ENCODE measurements at regions not wholly inside any gene's neighbourhood (a gene's known extent, or its start where the extent isn't known, plus 50 kb on each side); places are given as distances from the start of the nearest gene placed in this dataset.
A peak's percentile ranks its signal among the peaks of the same experiment; 100 is the strongest.

DNA sequence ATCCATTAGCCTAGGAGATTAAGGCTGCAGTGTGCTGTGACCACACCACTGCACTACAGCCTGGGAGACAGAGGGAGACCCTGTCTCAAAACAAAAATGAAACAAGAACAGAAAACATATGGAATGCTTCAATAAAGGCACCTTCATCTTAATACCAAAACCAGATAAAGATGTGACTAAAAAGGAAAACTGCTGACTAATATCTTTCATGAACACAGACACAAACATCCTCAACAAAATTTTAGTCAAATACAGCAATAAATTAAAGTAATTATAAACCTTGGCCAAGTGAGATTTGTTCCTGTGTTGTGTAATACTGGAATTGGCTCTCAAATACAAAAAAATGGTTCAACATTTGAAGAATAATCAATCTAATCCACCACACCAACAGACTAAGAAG is 103.5 kb downstream of the PRR20E start:
- Histone ChIP-seq H3K79me2 (ENCODE audit: low read length) (no peaks in the 10 kb centered on the region), H3K36me3 (replicated peaks; ENCODE audit: low read depth, low read length) (peaks cover 3% of the 10 kb centered on the region), H3K27me3 (ENCODE audit: low read depth, low read length) (no peaks in the 10 kb centered on the region), H3K4me3 (ENCODE audit: low read length) (no peak overlapping the region), H3K4me1 (ENCODE audit: low read length) (peaks cover 18% of the 10 kb centered on the region), H4K20me1 (ENCODE audit: insufficient read depth, low read length) (no peaks in the 10 kb centered on the region), H3K9ac (ENCODE audit: low read length) (no peak overlapping the region), H3K4me2 (ENCODE audit: low read length) (peak overlapping the region; percentile 6; the same call in 1 of the 2 replicates), H3K9me3 (ENCODE audit: insufficient read depth, low read length) (no peaks in the 10 kb centered on the region), H2AFZ (ENCODE audit: low read depth, low read length) (no peak overlapping the region), H3K27ac (ENCODE audit: low read length) (no peak overlapping the region)
- TF ChIP-seq, protein P1, sequence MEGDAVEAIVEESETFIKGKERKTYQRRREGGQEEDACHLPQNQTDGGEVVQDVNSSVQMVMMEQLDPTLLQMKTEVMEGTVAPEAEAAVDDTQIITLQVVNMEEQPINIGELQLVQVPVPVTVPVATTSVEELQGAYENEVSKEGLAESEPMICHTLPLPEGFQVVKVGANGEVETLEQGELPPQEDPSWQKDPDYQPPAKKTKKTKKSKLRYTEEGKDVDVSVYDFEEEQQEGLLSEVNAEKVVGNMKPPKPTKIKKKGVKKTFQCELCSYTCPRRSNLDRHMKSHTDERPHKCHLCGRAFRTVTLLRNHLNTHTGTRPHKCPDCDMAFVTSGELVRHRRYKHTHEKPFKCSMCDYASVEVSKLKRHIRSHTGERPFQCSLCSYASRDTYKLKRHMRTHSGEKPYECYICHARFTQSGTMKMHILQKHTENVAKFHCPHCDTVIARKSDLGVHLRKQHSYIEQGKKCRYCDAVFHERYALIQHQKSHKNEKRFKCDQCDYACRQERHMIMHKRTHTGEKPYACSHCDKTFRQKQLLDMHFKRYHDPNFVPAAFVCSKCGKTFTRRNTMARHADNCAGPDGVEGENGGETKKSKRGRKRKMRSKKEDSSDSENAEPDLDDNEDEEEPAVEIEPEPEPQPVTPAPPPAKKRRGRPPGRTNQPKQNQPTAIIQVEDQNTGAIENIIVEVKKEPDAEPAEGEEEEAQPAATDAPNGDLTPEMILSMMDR (IDR thresholded peaks at IDR 0.05; ENCODE audit: low read depth, low read length) = no peak

DNA sequence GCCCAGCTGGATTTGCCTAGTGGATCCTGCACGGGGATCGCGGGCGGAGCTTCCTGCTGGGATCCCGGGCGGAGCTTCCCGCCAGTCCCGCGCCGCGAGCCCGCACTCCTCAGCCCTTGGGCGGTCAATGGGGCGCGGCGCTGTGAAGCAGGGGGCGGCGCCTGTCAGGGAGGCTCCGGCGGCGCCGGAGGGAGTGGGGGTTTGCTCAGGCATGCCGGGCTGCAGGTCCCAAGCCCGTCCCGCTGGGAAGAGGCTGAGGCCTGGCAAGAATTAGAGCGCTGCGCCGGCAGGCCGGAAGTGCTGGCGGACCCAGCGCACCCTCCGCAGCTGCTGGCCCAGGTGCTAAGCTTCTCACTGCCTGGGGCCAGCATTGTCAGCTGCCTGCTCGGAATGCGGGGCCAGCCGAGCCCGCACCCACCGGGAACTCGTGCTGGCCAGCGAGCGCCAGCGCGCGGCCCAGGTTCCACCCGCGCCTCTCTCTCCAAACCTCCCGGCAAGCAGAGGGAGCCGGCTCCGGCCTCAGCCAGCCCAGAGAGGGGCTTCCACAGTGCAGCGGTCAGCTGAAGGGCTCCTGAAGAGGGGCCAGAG is 119.6 kb downstream of the PRR20E start:
- no peaks in the 10 kb centered on the region for H3K9me3 ChIP-seq (ENCODE audit: insufficient read depth, low read length)
- no peak overlapping the region for H3K4me2 ChIP-seq (ENCODE audit: low read length)
- H3K79me2 ChIP-seq (ENCODE audit: low read length) = no peaks in the 10 kb centered on the region
- H3K27ac ChIP-seq (ENCODE audit: low read length) = no peak overlapping the region
- H2AFZ ChIP-seq (ENCODE audit: low read depth, low read length) = no peak overlapping the region
- no peaks in the 10 kb centered on the region for H3K27me3 ChIP-seq (ENCODE audit: low read depth, low read length)
- no peaks in the 10 kb centered on the region for H3K36me3 ChIP-seq (replicated peaks; ENCODE audit: low read depth, low read length)
- H3K4me1 ChIP-seq (ENCODE audit: low read length) = no peaks in the 10 kb centered on the region
- no peaks in the 10 kb centered on the region for H4K20me1 ChIP-seq (ENCODE audit: insufficient read depth, low read length)
- no peak overlapping the region for H3K9ac ChIP-seq (ENCODE audit: low read length)
- no peak overlapping the region for H3K4me3 ChIP-seq (ENCODE audit: low read length)
- TF ChIP-seq, protein P1 (IDR thresholded peaks at IDR 0.05; ENCODE audit: low read depth, low read length) = no peak
- TF ChIP-seq EZH2phosphoT487 (IDR thresholded peaks at IDR 0.05; ENCODE audit: low read depth) = no peak

DNA sequence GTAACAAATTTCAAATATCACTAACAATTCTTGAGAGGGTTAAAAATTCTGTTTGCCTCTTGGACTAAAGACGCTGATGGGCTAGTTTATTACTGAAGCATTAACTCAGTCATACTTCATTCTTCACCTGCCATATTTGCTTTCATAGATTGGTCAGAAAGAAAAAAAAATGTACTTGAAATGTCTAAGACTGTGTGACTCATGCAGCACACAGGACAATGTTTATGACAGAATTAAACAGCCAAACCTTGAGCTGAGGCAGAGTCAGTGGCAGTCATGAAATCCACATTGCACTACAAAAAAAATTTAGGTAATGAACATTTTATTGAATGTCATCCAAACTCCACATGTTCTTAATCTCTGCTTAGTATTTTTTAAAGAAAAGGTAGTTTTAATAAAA is 135.6 kb downstream of the PRR20E start:
- no peak overlapping the region for H2AFZ ChIP-seq (ENCODE audit: low read depth, low read length)
- no peaks in the 10 kb centered on the region for H3K4me1 ChIP-seq (ENCODE audit: low read length)
- no peak overlapping the region for H3K9ac ChIP-seq (ENCODE audit: low read length)
- H3K27ac ChIP-seq (ENCODE audit: low read length) = no peak overlapping the region
- no peaks in the 10 kb centered on the region for H3K9me3 ChIP-seq (ENCODE audit: insufficient read depth, low read length)
- H3K79me2 ChIP-seq (ENCODE audit: low read length) = no peaks in the 10 kb centered on the region
- H3K4me2 ChIP-seq (ENCODE audit: low read length) = no peak overlapping the region
- H3K27me3 ChIP-seq (ENCODE audit: low read depth, low read length) = no peaks in the 10 kb centered on the region
- no peaks in the 10 kb centered on the region for H4K20me1 ChIP-seq (ENCODE audit: insufficient read depth, low read length)
- no peak overlapping the region for H3K4me3 ChIP-seq (ENCODE audit: low read length)
- no peak for TF ChIP-seq EZH2phosphoT487 (IDR thresholded peaks at IDR 0.05; ENCODE audit: low read depth)
- TF ChIP-seq, protein P1 (IDR thresholded peaks at IDR 0.05; ENCODE audit: low read depth, low read length) = no peak
- no peaks in the 10 kb centered on the region for H3K36me3 ChIP-seq (replicated peaks; ENCODE audit: low read depth, low read length)

DNA sequence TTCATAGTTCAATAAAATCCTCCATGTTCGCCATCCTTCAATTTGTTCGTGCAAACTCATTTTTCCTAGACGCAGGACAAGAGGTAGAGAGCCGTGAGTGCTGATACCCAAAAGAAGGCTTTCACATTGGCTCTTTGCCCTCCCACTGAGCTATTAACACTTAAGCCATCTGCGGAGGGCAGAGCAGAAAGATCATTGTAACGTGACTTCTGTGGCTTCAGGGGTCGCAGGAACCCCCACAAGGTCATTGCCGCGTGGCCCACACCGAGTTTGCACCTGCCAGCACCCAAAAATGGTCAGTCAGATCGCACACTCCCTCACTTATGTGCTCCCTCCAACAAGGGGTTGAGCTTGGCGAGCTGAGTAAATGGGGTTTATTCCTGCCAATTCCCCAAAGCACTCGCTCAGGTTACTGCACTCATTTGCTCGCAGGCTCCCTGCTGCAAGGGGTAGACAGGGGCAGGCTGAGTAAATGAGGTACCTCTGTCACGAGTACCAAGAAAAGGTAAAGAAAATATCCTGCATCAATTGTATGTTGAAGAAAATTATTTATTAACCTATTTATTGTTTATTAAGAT is 144.1 kb downstream of the PRR20E start:
- Histone ChIP-seq H4K20me1 (ENCODE audit: insufficient read depth, low read length) (no peaks in the 10 kb centered on the region), H2AFZ (ENCODE audit: low read depth, low read length) (no peak overlapping the region), H3K79me2 (ENCODE audit: low read length) (no peaks in the 10 kb centered on the region), H3K27me3 (ENCODE audit: low read depth, low read length) (no peaks in the 10 kb centered on the region), H3K4me3 (ENCODE audit: low read length) (no peak overlapping the region), H3K36me3 (replicated peaks; ENCODE audit: low read depth, low read length) (no peaks in the 10 kb centered on the region), H3K9ac (ENCODE audit: low read length) (no peak overlapping the region), H3K9me3 (ENCODE audit: insufficient read depth, low read length) (no peaks in the 10 kb centered on the region), H3K4me1 (ENCODE audit: low read length) (no peaks in the 10 kb centered on the region), H3K4me2 (ENCODE audit: low read length) (no peak overlapping the region), H3K27ac (ENCODE audit: low read length) (no peak overlapping the region)
- TF ChIP-seq, protein P1 (IDR thresholded peaks at IDR 0.05; ENCODE audit: low read depth, low read length) = no peak
- no peak for TF ChIP-seq EZH2phosphoT487 (IDR thresholded peaks at IDR 0.05; ENCODE audit: low read depth)

Measured in OCI-LY3 (cell line).